ENCODE measurements at regions not wholly inside any gene's neighbourhood (a gene's known extent, or its start where the extent isn't known, plus 50 kb on each side); places are given as distances from the start of the nearest gene placed in this dataset.

DNA sequence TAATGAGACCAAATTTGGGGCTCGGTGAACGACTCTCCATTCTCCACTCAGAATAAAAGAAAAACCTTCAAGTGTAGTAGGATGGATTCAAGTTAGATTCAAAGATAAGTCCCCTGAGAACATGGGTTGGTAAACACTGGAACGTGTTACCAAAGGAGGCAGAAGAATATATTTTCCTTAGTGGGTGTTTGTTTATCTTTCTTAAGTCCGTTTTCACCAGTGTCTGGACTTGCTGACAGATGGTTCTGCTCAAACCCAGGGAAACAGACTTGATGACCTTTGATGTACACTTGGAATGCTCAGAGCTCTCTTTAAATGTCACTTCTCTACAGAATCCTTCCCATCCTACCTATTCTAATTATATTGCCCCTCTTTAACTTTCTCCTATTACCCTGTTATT is 310.3 kb upstream of the ZNF521 start:
- Histone ChIP-seq H3K4me1 (ENCODE audit: control insufficient read depth, extremely low read depth, insufficient read depth, low read length) (no peaks in the 10 kb centered on the region), H3K36me3 (ENCODE audit: control insufficient read depth in 2 of 2, extremely low read depth in 1 of 2, insufficient read depth in 2 of 2, low read length in 2 of 2) (no peaks in the 10 kb centered on the region), H2AFZ (ENCODE audit: low read depth, low read length) (no peak overlapping the region), H3K4me2 (ENCODE audit: insufficient read depth, low read length) (no peak overlapping the region), H4K20me1 (replicated peaks; ENCODE audit: control insufficient read depth, extremely low read depth, insufficient read depth, low read length) (no peaks in the 10 kb centered on the region), H3K9me1 (replicated peaks; ENCODE audit: control insufficient read depth, extremely low read depth, insufficient read depth, low read length) (no peaks in the 10 kb centered on the region), H3K27me3 (ENCODE audit: control insufficient read depth in 2 of 2, insufficient read depth in 2 of 2, low read length in 2 of 2) (no peaks in the 10 kb centered on the region), H3K27ac (ENCODE audit: insufficient read depth, low read depth, low read length) (no peak overlapping the region), H3K4me3 (replicated peaks in 1 of 3; ENCODE audit: insufficient read depth in 1 of 3, low read depth in 1 of 3, low read length in 3 of 3) (no peak overlapping the region), H3K9me3 (replicated peaks; ENCODE audit: control insufficient read depth, insufficient read depth, low read length) (no peaks in the 10 kb centered on the region), H3K9ac (replicated peaks; ENCODE audit: extremely low read depth, insufficient read depth, low read length) (no peak overlapping the region), H3K79me2 (ENCODE audit: control insufficient read depth, insufficient read depth, low read length) (no peaks in the 10 kb centered on the region)
- FAIRE-seq (no peak), DNase-seq (ENCODE audit: low read depth, low spot score) (no peak)
- TF ChIP-seq POLR2AphosphoS5 (IDR thresholded peaks at IDR 0.05; ENCODE audit: insufficient read depth, low read depth, low read length) (no peak), POLR2A (IDR thresholded peaks at IDR 0.05; ENCODE audit: low read depth, low read length) (no peak), EZH2 (IDR thresholded peaks at IDR 0.05; ENCODE audit: borderline replicate concordance, low read depth, low read length, severe bottlenecking) (no peak), JUN (IDR thresholded peaks at IDR 0.05; ENCODE audit: borderline replicate concordance, insufficient read depth, insufficient read length, low read depth) (no peak)
- TF ChIP-seq, protein P1, sequence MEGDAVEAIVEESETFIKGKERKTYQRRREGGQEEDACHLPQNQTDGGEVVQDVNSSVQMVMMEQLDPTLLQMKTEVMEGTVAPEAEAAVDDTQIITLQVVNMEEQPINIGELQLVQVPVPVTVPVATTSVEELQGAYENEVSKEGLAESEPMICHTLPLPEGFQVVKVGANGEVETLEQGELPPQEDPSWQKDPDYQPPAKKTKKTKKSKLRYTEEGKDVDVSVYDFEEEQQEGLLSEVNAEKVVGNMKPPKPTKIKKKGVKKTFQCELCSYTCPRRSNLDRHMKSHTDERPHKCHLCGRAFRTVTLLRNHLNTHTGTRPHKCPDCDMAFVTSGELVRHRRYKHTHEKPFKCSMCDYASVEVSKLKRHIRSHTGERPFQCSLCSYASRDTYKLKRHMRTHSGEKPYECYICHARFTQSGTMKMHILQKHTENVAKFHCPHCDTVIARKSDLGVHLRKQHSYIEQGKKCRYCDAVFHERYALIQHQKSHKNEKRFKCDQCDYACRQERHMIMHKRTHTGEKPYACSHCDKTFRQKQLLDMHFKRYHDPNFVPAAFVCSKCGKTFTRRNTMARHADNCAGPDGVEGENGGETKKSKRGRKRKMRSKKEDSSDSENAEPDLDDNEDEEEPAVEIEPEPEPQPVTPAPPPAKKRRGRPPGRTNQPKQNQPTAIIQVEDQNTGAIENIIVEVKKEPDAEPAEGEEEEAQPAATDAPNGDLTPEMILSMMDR (IDR thresholded peaks at IDR 0.05; ENCODE audit: extremely low read depth in 1 of 2, insufficient read depth in 1 of 2, low read depth in 1 of 2, low read length in 2 of 2) = no peak
- no TSS peak for BruUV-seq (replicated peaks)
- intact Hi-C loops (cut with micrococcal nuclease) (no loop called here), dilution Hi-C loops (cut with MboI; ENCODE audit: extremely low pct_ligation_motif_present, low sequenced_read_pairs) (no loop called here)
- POLR2A ChIA-PET = no interaction called here
- CTCF ChIA-PET = no interaction called here

DNA sequence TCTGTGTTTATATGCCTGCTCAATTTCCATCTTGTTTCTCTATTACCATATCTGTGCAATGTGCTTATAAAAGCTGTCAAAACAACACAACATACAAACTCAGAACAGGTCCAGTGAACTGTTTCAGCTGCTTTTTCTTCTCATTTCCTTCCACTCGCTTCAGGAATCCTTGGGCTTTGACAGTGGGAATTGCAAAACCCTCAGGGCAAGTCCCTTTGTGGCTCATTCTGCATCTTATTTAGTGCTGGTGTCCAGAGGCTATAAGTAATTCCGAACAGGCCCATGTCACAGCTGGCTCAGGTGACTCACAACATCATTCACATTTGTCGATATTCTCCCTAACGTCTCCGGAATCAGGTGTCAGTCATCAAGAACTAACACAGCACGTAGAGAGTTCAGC is 309.9 kb upstream of the ZNF521 start:
- no TSS peak for BruUV-seq (replicated peaks)
- ChIA-PET CTCF (no interaction called here), POLR2A (no interaction called here)
- Histone ChIP-seq H2AFZ (ENCODE audit: low read depth, low read length) (no peak overlapping the region), H3K79me2 (ENCODE audit: control insufficient read depth, insufficient read depth, low read length) (no peaks in the 10 kb centered on the region), H3K9me1 (replicated peaks; ENCODE audit: control insufficient read depth, extremely low read depth, insufficient read depth, low read length) (no peaks in the 10 kb centered on the region), H3K4me1 (ENCODE audit: control insufficient read depth, extremely low read depth, insufficient read depth, low read length) (no peaks in the 10 kb centered on the region), H3K9ac (replicated peaks; ENCODE audit: extremely low read depth, insufficient read depth, low read length) (no peak overlapping the region), H3K27ac (ENCODE audit: insufficient read depth, low read depth, low read length) (no peak overlapping the region), H3K9me3 (replicated peaks; ENCODE audit: control insufficient read depth, insufficient read depth, low read length) (no peaks in the 10 kb centered on the region), H3K27me3 (ENCODE audit: control insufficient read depth in 2 of 2, insufficient read depth in 2 of 2, low read length in 2 of 2) (no peaks in the 10 kb centered on the region), H4K20me1 (replicated peaks; ENCODE audit: control insufficient read depth, extremely low read depth, insufficient read depth, low read length) (no peaks in the 10 kb centered on the region), H3K4me3 (replicated peaks in 1 of 3; ENCODE audit: insufficient read depth in 1 of 3, low read depth in 1 of 3, low read length in 3 of 3) (no peak overlapping the region), H3K36me3 (ENCODE audit: control insufficient read depth in 2 of 2, extremely low read depth in 1 of 2, insufficient read depth in 2 of 2, low read length in 2 of 2) (no peaks in the 10 kb centered on the region), H3K4me2 (ENCODE audit: insufficient read depth, low read length) (no peak overlapping the region)
- intact Hi-C loops (cut with micrococcal nuclease) = no loop called here
- TF ChIP-seq, protein P1 (IDR thresholded peaks at IDR 0.05; ENCODE audit: extremely low read depth in 1 of 2, insufficient read depth in 1 of 2, low read depth in 1 of 2, low read length in 2 of 2) = no peak
- no peak for TF ChIP-seq POLR2A (IDR thresholded peaks at IDR 0.05; ENCODE audit: low read depth, low read length)
- dilution Hi-C loops (cut with MboI; ENCODE audit: extremely low pct_ligation_motif_present, low sequenced_read_pairs) = no loop called here
- no peak for FAIRE-seq
- no peak for DNase-seq (ENCODE audit: low read depth, low spot score)
